ENCODE measurements at regions not wholly inside any gene's neighbourhood (a gene's known extent, or its start where the extent isn't known, plus 50 kb on each side); places are given as distances from the start of the nearest gene placed in this dataset.

GRCh38 chr11:112471731-112472130, 211.1 kb upstream of the PLET1 start:
- 51 to 55% methylated on average over 5 of the region's 5 CpGs for WGBS, 2 donors
- no peak for TF ChIP-seq CTCF (IDR thresholded peaks at IDR 0.05)
- TF ChIP-seq POLR2A (IDR thresholded peaks at IDR 0.05), result no peak

GRCh38 chr11:112477152-112477551, 216.5 kb upstream of the PLET1 start:
- intact Hi-C loops (cut with DNase I; ENCODE audit: low total_unique reads), result no loop called here
- 84 to 89% methylated on average over 2 of the region's 2 CpGs for WGBS, 2 donors
- no peak for DNase-seq (ENCODE audit: low spot score in 2 of 2)
- no peak overlapping the region for H3K4me3 ChIP-seq (ENCODE audit: low read depth, poor library complexity, severe bottlenecking)
- TF ChIP-seq CTCF (IDR thresholded peaks at IDR 0.05) (no peak), POLR2A (IDR thresholded peaks at IDR 0.05) (no peak)

More at GRCh38 chr11:112471731-112472130, 211.1 kb upstream of the PLET1 start:
- H3K4me3 ChIP-seq (ENCODE audit: low read depth, poor library complexity, severe bottlenecking), result no peak overlapping the region
- DNase-seq (ENCODE audit: low spot score in 2 of 2), result no peak
- intact Hi-C loops (cut with DNase I; ENCODE audit: low total_unique reads), result no loop called here

- TF ChIP-seq CTCF (IDR thresholded peaks at IDR 0.05) (no peak), POLR2A (IDR thresholded peaks at IDR 0.05) (no peak)
- whole genome bisulfite sequencing, 2 donors, result 85% methylated on average over 6 of the region's 6 CpGs
- intact Hi-C loops (cut with DNase I; ENCODE audit: low total_unique reads), result no loop called here
- no peak for DNase-seq (ENCODE audit: low spot score in 2 of 2)
- H3K4me3 ChIP-seq (ENCODE audit: low read depth, poor library complexity, severe bottlenecking), result no peak overlapping the region
Measured at GRCh38 chr11:112477581-112478317, 217.1 kb upstream of the PLET1 start.

- WGBS, 2 donors, result 53 to 73% methylated on average over 4 of the region's 4 CpGs
- no peak for DNase-seq (ENCODE audit: low spot score in 2 of 2)
- H3K4me3 ChIP-seq (ENCODE audit: low read depth, poor library complexity, severe bottlenecking), result no peak overlapping the region
- intact Hi-C loops (cut with DNase I; ENCODE audit: low total_unique reads), result no loop called here
- no peak for TF ChIP-seq CTCF (IDR thresholded peaks at IDR 0.05)
- TF ChIP-seq POLR2A (IDR thresholded peaks at IDR 0.05), result no peak
Measured at GRCh38 chr11:112478806-112479205, 218.1 kb upstream of the PLET1 start.

- no peak for DNase-seq (ENCODE audit: low spot score in 2 of 2)
- H3K4me3 ChIP-seq (ENCODE audit: low read depth, poor library complexity, severe bottlenecking), result no peak overlapping the region
- intact Hi-C loops (cut with DNase I; ENCODE audit: low total_unique reads), result no loop called here
- 67 to 87% methylated on average over 1 of the region's 1 CpG for WGBS, 2 donors
- TF ChIP-seq CTCF (IDR thresholded peaks at IDR 0.05) (no peak), POLR2A (IDR thresholded peaks at IDR 0.05) (no peak)
Measured at GRCh38 chr11:112481431-112481830, 220.8 kb upstream of the PLET1 start.

- no peak for DNase-seq (ENCODE audit: low spot score in 2 of 2)
- WGBS, 2 donors, result 62 to 79% methylated on average over 3 of the region's 3 CpGs
- intact Hi-C loops (cut with DNase I; ENCODE audit: low total_unique reads), result no loop called here
- H3K4me3 ChIP-seq (ENCODE audit: low read depth, poor library complexity, severe bottlenecking), result no peak overlapping the region
- TF ChIP-seq POLR2A (IDR thresholded peaks at IDR 0.05) (no peak), CTCF (IDR thresholded peaks at IDR 0.05) (no peak)
Measured at GRCh38 chr11:112481893-112482292, 221.2 kb upstream of the PLET1 start.
